Panc1 (cell line): ENCODE measurements at regions not wholly inside any gene's neighbourhood (a gene's known extent, or its start where the extent isn't known, plus 50 kb on each side); places are given as distances from the start of the nearest gene placed in this dataset.

Source experiments
- POLR2AphosphoS5 ChIP-seq: IDR thresholded peaks from 2 replicates; pipeline ENCODE4 v1.6.1; 2012; ENCODE audit warnings: mild to moderate bottlenecking, low read depth, low read length, moderate library complexity
- SIN3A ChIP-seq: IDR thresholded peaks from 2 replicates; pipeline ENCODE4 v1.6.1; 2012; ENCODE audit warnings: low read depth, mild to moderate bottlenecking, low read length, moderate library complexity, borderline replicate concordance; ENCODE audit not compliant: insufficient read depth
- TCF7L2 ChIP-seq: IDR thresholded peaks from 2 replicates; pipeline ENCODE4 v1.6.1; 2011; ENCODE audit warnings: mild to moderate bottlenecking, low read depth, low read length, inconsistent platforms
- TF ChIP-seq, protein P1 (sequence below): fragments of 450-650 bp; IDR thresholded peaks from 2 replicates; pipeline ENCODE4 v1.5.1; 2017; ENCODE audit warnings: mild to moderate bottlenecking
- TF ChIP-seq, protein P2 (sequence below), 2 experiments: IDR thresholded peaks; 2 replicates each; pipeline ENCODE4 v1.6.1; 2011 to 2012; ENCODE audit warnings: low read depth in 2 of 2, control low read depth in 1 of 2, low read length in 1 of 2, mild to moderate bottlenecking in 1 of 2, moderate library complexity in 1 of 2; ENCODE audit not compliant: insufficient read depth in 1 of 2

DNA sequence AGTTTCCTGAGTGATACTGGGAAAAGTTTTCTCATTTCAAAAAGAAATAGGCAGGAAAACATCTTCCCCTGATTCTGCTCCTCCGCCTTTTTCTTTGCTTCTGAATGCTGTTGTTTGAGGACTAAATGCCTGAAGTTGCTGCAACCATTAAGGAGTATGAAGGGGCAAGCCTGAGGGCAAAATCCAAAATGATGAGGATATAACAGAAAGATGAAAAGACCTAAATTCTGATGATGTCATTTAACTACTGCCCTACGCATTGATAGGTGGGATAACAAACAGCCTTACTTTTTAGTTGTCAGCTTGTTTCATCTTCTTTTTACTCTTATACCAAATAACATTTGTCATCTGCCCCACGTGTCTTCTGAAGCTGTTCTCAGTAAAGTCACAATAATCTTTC is 474.6 kb upstream of the MMS22L start:
- TF ChIP-seq, protein P1, sequence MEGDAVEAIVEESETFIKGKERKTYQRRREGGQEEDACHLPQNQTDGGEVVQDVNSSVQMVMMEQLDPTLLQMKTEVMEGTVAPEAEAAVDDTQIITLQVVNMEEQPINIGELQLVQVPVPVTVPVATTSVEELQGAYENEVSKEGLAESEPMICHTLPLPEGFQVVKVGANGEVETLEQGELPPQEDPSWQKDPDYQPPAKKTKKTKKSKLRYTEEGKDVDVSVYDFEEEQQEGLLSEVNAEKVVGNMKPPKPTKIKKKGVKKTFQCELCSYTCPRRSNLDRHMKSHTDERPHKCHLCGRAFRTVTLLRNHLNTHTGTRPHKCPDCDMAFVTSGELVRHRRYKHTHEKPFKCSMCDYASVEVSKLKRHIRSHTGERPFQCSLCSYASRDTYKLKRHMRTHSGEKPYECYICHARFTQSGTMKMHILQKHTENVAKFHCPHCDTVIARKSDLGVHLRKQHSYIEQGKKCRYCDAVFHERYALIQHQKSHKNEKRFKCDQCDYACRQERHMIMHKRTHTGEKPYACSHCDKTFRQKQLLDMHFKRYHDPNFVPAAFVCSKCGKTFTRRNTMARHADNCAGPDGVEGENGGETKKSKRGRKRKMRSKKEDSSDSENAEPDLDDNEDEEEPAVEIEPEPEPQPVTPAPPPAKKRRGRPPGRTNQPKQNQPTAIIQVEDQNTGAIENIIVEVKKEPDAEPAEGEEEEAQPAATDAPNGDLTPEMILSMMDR = no peak
- TF ChIP-seq POLR2AphosphoS5 (no peak), SIN3A (no peak), TCF7L2 (no peak)
- TF ChIP-seq, protein P2, sequence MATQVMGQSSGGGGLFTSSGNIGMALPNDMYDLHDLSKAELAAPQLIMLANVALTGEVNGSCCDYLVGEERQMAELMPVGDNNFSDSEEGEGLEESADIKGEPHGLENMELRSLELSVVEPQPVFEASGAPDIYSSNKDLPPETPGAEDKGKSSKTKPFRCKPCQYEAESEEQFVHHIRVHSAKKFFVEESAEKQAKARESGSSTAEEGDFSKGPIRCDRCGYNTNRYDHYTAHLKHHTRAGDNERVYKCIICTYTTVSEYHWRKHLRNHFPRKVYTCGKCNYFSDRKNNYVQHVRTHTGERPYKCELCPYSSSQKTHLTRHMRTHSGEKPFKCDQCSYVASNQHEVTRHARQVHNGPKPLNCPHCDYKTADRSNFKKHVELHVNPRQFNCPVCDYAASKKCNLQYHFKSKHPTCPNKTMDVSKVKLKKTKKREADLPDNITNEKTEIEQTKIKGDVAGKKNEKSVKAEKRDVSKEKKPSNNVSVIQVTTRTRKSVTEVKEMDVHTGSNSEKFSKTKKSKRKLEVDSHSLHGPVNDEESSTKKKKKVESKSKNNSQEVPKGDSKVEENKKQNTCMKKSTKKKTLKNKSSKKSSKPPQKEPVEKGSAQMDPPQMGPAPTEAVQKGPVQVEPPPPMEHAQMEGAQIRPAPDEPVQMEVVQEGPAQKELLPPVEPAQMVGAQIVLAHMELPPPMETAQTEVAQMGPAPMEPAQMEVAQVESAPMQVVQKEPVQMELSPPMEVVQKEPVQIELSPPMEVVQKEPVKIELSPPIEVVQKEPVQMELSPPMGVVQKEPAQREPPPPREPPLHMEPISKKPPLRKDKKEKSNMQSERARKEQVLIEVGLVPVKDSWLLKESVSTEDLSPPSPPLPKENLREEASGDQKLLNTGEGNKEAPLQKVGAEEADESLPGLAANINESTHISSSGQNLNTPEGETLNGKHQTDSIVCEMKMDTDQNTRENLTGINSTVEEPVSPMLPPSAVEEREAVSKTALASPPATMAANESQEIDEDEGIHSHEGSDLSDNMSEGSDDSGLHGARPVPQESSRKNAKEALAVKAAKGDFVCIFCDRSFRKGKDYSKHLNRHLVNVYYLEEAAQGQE (IDR thresholded peaks at IDR 0.05; ENCODE audit: insufficient read depth in 1 of 2, low read depth in 2 of 2, low read length in 1 of 2) = no peak
